GM12878 (cell line): ENCODE measurements at regions not wholly inside any gene's neighbourhood (a gene's known extent, or its start where the extent isn't known, plus 50 kb on each side); places are given as distances from the start of the nearest gene placed in this dataset.

ENCODE experiments used
- NR2C2 ChIP-seq: IDR thresholded peaks from 2 replicates; pipeline ENCODE4 v1.6.1; 2011; ENCODE audit warnings: borderline replicate concordance, low read depth; ENCODE audit not compliant: control insufficient read depth, insufficient read length
- TCF12 ChIP-seq: IDR thresholded peaks from 2 replicates; pipeline ENCODE4 v1.6.1; 2011; ENCODE audit warnings: low read depth, mild to moderate bottlenecking, low read length
- ZNF24 ChIP-seq: fragments of 450-650 bp; IDR thresholded peaks from 2 replicates; pipeline ENCODE4 v1.6.1; 2017; ENCODE audit warnings: antibody characterized with exemption, mild to moderate bottlenecking
- ZSCAN29 ChIP-seq: fragments of 450-650 bp; IDR thresholded peaks from 2 replicates; pipeline ENCODE4 v1.6.1; 2017; ENCODE audit warnings: mild to moderate bottlenecking, moderate library complexity
- TF ChIP-seq, protein P1 (sequence below), 3 experiments: IDR thresholded peaks in 2 of 3; conservative IDR thresholded peaks in 1 of 3; 2 replicates each; pipeline ENCODE4 v1.5.1; 2011; ENCODE audit warnings: low read depth in 3 of 3, low read length in 3 of 3, mild to moderate bottlenecking in 3 of 3, control low read depth in 2 of 3, moderate library complexity in 2 of 3, inconsistent platforms in 1 of 3, mixed read lengths in 1 of 3; ENCODE audit not compliant: control insufficient read depth in 2 of 3, insufficient read depth in 1 of 3; ENCODE audit errors: extremely low read depth in 1 of 3
- TF ChIP-seq, protein P2 (sequence below): IDR thresholded peaks from 2 replicates; pipeline ENCODE4 v1.6.1; 2012; ENCODE audit warnings: low read depth, low read length, improper control_type of control experiment
- TF ChIP-seq, protein P3 (sequence below): IDR thresholded peaks from 2 replicates; pipeline ENCODE4 v1.6.1; 2011; ENCODE audit warnings: low read depth, mild to moderate bottlenecking, low read length, moderate library complexity, borderline replicate concordance; ENCODE audit errors: extremely low read depth
- TF ChIP-seq, protein P4 (sequence below): fragments of 150-350 bp; IDR thresholded peaks from 2 replicates; pipeline ENCODE4 v1.6.1; 2016; ENCODE audit warnings: low read depth, low read length

DNA sequence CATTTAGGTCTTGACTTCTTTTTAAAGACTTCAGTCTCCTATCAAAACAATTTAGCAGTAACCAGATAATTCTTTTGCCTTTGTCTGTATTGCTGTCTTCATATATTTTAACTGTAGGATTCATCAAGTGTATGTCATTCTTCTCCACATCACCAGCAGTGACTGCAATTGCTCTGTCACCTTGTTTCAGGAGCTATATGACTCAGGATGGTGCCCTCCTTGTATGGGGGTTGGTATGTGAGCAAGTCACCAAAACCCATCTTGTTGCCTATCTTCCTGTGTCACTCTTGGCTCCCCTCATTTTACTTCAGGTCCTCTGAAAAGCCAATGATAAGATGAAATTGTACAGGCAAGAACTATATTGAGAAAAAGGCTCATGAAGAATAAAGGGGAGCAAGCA is 256.9 kb upstream of the LUZP2 start:
- no peak for TF ChIP-seq ZSCAN29
- TF ChIP-seq ZNF24, result no peak
- TF ChIP-seq, protein P1, sequence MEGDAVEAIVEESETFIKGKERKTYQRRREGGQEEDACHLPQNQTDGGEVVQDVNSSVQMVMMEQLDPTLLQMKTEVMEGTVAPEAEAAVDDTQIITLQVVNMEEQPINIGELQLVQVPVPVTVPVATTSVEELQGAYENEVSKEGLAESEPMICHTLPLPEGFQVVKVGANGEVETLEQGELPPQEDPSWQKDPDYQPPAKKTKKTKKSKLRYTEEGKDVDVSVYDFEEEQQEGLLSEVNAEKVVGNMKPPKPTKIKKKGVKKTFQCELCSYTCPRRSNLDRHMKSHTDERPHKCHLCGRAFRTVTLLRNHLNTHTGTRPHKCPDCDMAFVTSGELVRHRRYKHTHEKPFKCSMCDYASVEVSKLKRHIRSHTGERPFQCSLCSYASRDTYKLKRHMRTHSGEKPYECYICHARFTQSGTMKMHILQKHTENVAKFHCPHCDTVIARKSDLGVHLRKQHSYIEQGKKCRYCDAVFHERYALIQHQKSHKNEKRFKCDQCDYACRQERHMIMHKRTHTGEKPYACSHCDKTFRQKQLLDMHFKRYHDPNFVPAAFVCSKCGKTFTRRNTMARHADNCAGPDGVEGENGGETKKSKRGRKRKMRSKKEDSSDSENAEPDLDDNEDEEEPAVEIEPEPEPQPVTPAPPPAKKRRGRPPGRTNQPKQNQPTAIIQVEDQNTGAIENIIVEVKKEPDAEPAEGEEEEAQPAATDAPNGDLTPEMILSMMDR (IDR thresholded peaks at IDR 0.05 in 2 of 3, conservative IDR thresholded peaks at IDR 0.05 in 1 of 3; ENCODE audit: control insufficient read depth in 2 of 3, extremely low read depth in 1 of 3, insufficient read depth in 1 of 3, low read depth in 3 of 3, low read length in 3 of 3), result no peak
- TF ChIP-seq, protein P2, sequence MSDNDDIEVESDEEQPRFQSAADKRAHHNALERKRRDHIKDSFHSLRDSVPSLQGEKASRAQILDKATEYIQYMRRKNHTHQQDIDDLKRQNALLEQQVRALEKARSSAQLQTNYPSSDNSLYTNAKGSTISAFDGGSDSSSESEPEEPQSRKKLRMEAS, result no peak
- TF ChIP-seq, protein P3, sequence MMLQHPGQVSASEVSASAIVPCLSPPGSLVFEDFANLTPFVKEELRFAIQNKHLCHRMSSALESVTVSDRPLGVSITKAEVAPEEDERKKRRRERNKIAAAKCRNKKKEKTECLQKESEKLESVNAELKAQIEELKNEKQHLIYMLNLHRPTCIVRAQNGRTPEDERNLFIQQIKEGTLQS, result no peak
- no peak for TF ChIP-seq NR2C2
- TF ChIP-seq, protein P4, sequence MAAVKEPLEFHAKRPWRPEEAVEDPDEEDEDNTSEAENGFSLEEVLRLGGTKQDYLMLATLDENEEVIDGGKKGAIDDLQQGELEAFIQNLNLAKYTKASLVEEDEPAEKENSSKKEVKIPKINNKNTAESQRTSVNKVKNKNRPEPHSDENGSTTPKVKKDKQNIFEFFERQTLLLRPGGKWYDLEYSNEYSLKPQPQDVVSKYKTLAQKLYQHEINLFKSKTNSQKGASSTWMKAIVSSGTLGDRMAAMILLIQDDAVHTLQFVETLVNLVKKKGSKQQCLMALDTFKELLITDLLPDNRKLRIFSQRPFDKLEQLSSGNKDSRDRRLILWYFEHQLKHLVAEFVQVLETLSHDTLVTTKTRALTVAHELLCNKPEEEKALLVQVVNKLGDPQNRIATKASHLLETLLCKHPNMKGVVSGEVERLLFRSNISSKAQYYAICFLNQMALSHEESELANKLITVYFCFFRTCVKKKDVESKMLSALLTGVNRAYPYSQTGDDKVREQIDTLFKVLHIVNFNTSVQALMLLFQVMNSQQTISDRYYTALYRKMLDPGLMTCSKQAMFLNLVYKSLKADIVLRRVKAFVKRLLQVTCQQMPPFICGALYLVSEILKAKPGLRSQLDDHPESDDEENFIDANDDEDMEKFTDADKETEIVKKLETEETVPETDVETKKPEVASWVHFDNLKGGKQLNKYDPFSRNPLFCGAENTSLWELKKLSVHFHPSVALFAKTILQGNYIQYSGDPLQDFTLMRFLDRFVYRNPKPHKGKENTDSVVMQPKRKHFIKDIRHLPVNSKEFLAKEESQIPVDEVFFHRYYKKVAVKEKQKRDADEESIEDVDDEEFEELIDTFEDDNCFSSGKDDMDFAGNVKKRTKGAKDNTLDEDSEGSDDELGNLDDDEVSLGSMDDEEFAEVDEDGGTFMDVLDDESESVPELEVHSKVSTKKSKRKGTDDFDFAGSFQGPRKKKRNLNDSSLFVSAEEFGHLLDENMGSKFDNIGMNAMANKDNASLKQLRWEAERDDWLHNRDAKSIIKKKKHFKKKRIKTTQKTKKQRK, result no peak
- TF ChIP-seq TCF12, result no peak
